HG03469 (cell line): ENCODE measurements at regions not wholly inside any gene's neighbourhood (a gene's known extent, or its start where the extent isn't known, plus 50 kb on each side); places are given as distances from the start of the nearest gene placed in this dataset.

ENCODE experiments used
- ATAC-seq: cut with Tn5 transposase; IDR thresholded peaks from one replicate; pipeline ENCODE4 v1.9.1; 2021; ENCODE audit warnings: mild to moderate bottlenecking, moderate library complexity, moderate number of reproducible peaks; ENCODE audit not compliant: unreplicated experiment

GRCh38 chr14:87141801-87142200 lies 851.2 kb downstream of the GALC start:
- ATAC-seq = no peak

- ATAC-seq = no peak
Observed at GRCh38 chr14:87139299-87139698, 853.7 kb downstream of the GALC start.

- no peak for ATAC-seq
Observed at GRCh38 chr14:87133073-87133801, 859.7 kb downstream of the GALC start.

DNA sequence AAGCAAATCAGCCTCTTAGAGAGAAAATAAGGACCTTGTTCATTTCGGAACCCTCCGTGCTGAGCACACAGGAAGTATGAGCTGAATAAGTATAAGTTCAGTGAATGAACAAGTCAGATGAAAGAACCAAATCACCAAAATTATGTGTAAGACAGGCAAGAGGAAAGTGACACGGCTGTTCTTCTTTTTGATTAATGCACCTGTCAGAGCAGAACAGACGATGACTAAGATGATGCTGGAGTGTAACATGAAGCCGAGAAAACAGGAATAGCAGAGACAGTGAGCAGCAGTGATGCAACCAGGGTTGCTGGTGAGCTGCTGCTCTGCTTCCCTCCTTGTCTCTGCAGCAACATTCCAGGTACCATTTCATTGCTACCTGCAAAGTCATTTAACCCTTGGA lies 861.1 kb downstream of the GALC start:
- ATAC-seq = no peak

GRCh38 chr14:87122166-87122565 lies 870.8 kb downstream of the GALC start:
- ATAC-seq = no peak

DNA sequence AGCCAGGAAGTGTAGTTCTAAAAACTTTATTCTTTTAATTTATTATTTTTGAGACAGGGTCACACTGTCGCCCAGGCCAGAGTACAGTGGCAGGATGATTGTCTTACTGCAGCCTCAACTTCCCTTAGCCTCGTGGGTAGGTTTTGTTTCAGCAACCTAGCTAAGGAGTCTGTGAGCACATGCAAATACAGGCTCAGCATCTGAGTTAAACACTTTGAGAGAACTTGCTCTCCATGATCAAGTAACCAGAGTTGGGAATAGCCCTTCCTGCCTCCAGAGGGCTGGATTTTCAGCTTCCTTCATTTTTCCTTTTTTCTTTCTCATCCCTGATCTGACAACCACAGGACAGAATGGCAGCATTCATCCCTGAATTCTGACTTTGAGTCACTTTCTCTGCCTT lies 871.3 kb downstream of the GALC start:
- ATAC-seq = no peak

GRCh38 chr14:87115234-87115633 lies 877.7 kb downstream of the GALC start:
- ATAC-seq = no peak

DNA sequence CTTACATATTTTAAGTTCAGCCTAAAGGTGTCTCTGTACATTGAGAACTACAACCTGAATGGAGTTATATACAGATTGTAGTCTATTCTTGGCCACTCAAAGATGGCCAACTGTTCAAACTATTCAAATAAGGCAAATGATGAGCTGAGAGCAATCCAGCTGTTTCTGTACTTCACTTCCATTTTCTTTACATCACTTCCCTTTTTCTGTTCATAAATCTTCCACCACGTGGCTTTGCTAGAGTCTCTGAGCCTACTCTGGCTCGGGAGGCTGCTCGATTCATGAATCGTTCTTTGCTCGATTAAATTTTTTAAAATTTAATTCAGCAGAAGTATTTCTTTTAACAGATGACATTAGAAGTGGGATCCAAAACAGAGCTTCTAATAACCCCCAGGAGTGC lies 879.7 kb downstream of the GALC start:
- ATAC-seq = no peak

DNA sequence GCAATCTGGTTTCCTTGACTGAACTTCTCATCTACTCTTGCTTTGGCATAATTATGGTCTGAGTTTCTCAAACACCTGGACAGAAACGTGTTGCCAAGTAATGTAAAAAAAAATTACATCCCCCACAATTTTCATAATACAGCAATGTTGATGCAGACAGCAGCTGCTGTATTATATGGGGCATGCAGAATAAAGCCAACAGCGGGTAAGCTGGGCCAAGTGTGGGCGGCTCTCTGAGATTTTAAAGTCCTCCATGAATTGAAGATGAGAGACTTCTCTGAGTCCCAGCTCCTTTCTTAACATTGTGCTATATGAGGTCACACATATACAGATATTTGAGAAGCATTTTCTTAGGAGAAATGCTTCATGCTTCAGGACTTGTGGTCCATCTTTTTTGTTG lies 881.2 kb downstream of the GALC start:
- no peak for ATAC-seq

- ATAC-seq = no peak
Observed at GRCh38 chr14:87111126-87111525, 881.9 kb downstream of the GALC start.

GRCh38 chr14:87109271-87109670 lies 883.7 kb downstream of the GALC start:
- no peak for ATAC-seq

GRCh38 chr14:87108726-87109125 lies 884.3 kb downstream of the GALC start:
- ATAC-seq = no peak

GRCh38 chr14:87102811-87103378 lies 890.1 kb downstream of the GALC start:
- no peak for ATAC-seq

DNA sequence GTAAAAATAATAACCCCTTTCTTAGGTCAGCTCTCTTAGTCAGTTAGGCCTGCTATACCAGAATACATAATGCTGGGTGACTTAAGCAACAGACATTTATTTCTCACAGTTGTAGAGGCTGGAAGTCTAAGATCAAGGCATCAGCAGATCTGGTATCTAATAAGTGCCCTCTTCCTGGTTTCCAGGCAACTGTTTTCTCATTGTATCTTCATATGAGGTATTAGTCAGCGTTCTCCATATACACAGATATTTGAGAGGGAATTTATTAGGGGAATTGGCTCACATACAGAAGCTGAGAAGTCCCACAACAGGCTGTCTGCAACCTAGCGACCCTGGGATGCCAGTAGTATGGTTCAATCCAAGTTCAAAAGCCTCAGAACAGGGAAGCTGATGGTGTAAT lies 896.0 kb downstream of the GALC start:
- no peak for ATAC-seq

DNA sequence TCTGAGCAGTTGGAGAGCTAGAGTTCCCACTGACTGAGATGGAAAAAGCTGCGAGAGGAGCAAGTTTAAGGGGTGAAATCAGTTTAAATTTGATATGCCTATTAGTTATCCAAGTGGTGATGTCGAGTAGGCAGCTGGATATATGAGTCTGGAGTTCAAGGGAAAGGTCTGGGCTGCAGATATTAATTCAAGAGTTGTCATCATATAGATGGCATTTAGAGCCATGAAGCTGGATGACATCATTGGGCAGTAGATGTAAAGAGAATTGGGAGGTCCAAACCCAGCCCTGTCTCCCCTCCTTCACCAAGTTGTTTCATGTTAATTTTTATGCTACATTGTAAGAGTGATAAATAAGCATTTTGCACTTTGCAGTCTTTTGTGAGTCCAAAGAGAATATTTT lies 898.1 kb downstream of the GALC start:
- ATAC-seq = no peak

DNA sequence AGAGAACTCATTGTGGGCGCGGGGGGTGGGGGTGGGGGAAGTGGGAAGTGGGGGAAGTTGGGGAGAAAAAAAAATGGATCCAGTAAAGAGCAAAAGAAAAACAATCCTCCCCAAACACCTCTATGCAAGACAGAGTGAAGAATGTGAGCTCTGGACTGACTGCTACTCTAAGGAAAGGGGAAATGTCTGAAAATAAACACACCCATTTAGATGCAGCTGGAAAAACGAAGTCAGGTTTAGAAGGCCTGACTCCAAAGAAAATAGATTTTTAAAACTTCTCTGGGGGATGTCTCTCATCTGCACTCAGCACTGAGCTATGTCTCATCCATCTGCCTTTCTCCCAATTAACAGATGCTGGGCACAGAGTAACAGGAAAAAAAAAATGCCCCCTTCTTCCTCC lies 904.4 kb downstream of the GALC start:
- ATAC-seq = no peak

GRCh38 chr14:87087881-87088280 lies 905.1 kb downstream of the GALC start:
- ATAC-seq = no peak

- ATAC-seq = no peak
Observed at GRCh38 chr14:87084908-87085307, 908.1 kb downstream of the GALC start.

GRCh38 chr14:87082917-87083316 lies 910.1 kb downstream of the GALC start:
- no peak for ATAC-seq

DNA sequence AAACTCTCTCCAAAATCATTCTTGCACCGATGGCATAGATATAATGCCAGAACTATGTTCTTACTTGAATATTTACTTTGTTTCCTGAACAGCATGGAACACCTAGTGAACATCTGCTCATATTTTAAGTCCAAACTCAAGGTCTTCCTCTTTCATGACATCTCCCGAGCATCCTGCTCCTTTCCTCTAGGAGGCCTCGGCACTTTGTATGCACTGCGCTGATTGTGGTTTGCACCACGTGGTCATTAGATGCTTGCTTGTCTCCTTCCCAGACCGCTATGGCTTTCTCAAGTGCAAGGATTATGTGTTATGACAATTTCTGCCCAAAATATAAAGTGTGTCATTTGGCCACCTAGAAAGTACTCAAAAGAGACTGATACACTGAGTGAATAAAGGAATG lies 912.0 kb downstream of the GALC start:
- ATAC-seq = no peak

GRCh38 chr14:87080146-87080545 lies 912.8 kb downstream of the GALC start:
- no peak for ATAC-seq

DNA sequence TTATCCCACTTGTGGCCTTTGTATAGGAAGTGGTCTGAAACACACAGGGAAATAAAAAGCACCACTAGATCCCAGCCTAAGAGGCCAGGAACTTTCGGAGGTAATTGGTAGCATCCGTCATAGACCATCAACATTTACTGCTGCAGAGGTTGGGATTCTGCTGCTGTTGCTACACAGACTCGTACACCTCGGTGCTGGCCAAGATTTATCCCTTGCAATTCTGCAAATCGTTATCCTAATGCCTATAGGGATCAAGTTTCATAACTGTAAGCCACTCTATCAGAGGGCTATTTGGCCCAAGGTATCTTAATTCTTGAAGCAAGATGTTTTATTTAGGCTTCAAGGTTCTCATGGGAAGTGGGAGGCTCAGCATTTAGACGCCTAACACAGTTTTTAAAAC lies 913.6 kb downstream of the GALC start:
- no peak for ATAC-seq

DNA sequence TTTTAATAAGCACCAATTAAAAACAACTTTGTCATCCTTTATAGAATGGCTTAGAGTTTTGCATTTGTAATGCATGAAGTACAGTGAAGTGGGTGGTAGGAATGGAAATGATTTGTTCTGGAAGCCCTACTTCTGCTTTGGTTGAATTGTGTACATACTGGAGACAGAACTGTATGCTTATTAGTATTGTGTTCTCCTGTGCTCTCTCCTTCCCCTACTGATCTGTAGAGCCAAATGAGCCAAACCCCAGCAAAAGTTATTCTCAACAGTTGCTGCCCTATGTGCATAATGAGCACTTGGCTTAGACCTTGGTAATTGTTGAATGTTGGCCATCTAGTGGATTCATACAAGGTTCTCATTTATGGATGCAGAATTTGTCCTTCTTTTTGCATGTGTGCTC lies 916.1 kb downstream of the GALC start:
- no peak for ATAC-seq
